ENCODE measurements at regions not wholly inside any gene's neighbourhood (a gene's known extent, or its start where the extent isn't known, plus 50 kb on each side); places are given as distances from the start of the nearest gene placed in this dataset.
"Not testable (repeated sequence)": the region's sequence is repeated elsewhere in the genome, so short reads cannot be mapped to it uniquely, and the experiment has no call there.

GRCh38 chr12:33054371-33054770 lies 157.8 kb upstream of the PKP2 start:
- DNase-seq (ENCODE audit: low read depth, low spot score), result no peak
- no peak overlapping the region for H3K4me3 ChIP-seq (ENCODE audit: low read length)

- no peak overlapping the region for H3K4me3 ChIP-seq (ENCODE audit: low read length)
- DNase-seq (ENCODE audit: low read depth, low spot score), result no peak
These were observed 155.8 kb upstream of the PKP2 start for GRCh38 chr12:33052141-33053051.

DNA sequence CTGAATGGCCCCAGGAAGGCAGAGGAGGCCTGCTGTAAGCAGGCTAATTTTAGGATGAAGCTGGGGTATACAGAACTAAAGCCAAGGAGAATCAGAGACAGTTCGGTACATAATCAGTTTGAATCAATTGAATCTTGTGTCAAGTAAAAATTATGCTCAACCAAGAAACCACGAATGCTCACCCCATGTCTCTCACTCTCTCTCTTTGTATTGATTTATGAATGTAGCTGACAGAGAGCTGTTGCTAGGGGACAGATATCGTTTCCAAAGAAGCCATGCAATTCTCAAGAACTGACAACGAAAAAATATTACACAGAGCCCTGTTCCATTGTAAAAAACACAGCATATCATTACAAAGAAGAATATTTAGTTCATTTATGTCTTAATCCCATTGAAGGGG lies 151.1 kb upstream of the PKP2 start:
- no peak for DNase-seq (ENCODE audit: low read depth, low spot score)
- H3K4me3 ChIP-seq (ENCODE audit: low read length), result no peak overlapping the region

GRCh38 chr12:33044447-33044846 lies 147.9 kb upstream of the PKP2 start:
- no peak for DNase-seq (ENCODE audit: low read depth, low spot score)
- no peak overlapping the region for H3K4me3 ChIP-seq (ENCODE audit: low read length)

- DNase-seq (ENCODE audit: low read depth, low spot score), result no peak
These were observed 145.0 kb upstream of the PKP2 start for GRCh38 chr12:33041562-33041961.

DNA sequence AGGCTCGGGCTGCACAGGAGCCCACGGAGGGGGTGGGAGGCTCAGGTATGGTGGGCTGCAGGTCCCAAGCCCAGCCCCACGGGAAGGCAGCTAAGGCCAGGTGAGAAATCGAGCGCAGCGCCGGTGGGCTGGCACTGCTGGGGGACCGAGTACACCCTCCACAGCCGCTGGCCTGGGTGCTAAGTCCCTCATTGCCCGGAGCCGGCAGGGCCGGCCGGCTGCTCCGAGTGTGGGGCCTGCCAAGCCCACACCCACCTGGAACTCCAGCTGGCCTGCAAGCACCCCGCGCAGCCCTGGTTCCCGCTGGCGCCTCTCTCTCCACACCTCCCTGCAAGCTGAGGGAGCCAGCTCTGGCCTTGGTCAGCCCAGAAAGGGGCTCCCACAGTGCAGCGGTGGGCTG lies 137.4 kb upstream of the PKP2 start:
- DNase-seq (ENCODE audit: low read depth, low spot score); H3K4me3 ChIP-seq (ENCODE audit: low read length): not testable (repeated sequence)

More at GRCh38 chr12:33041562-33041961, 145.0 kb upstream of the PKP2 start:
- H3K4me3 ChIP-seq (ENCODE audit: low read length), result no peak overlapping the region

- no peak overlapping the region for H3K4me3 ChIP-seq (ENCODE audit: low read length)
- no peak for DNase-seq (ENCODE audit: low read depth, low spot score)
These were observed 130.2 kb upstream of the PKP2 start for GRCh38 chr12:33026791-33027190.

- not testable (repeated sequence) for H3K4me3 ChIP-seq (ENCODE audit: low read length); DNase-seq (ENCODE audit: low read depth, low spot score)
These were observed 126.1 kb upstream of the PKP2 start for GRCh38 chr12:33022724-33023123.

DNA sequence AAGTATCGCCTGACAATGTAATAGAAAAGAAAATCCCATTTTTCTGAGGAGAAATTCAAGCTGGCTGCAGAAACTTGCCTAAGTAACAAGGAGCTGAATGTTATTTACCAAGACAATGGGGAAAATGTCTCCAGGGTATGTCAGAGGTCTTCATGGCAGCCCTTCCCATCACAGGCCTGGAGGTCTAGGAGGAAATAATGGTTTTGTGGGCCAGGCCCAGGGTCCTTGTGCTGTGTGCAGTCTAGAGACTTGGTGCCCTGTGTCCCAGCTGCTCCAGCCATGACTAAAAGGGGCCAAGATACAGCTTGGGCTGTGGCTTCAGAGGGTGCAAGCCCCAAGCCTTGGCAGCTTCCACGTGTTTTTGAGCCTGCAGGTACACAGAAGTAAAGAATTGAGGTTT lies 120.5 kb upstream of the PKP2 start:
- H3K4me3 ChIP-seq (ENCODE audit: low read length); DNase-seq (ENCODE audit: low read depth, low spot score): not testable (repeated sequence)

GRCh38 chr12:33012226-33012625 lies 115.6 kb upstream of the PKP2 start:
- H3K4me3 ChIP-seq (ENCODE audit: low read length), result no peak overlapping the region
- no peak for DNase-seq (ENCODE audit: low read depth, low spot score)

DNA sequence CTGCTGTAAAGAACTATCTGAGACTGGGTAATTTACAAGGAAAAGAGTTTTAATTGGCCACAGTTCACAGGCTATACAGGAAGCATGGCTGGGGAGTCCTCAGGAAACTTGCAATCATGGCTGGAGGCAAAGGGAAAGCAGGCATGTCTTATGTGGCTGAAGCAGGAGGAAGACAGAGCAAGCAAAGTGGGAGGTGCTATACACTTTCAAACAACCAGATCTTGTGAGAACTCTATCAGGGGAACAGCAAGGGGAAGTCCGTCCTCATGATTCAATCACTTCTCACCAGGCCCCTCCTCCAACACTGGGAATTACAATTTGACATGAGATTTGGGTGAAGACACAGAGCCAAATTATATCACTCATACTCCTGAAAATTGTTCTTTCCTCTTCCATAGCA lies 109.5 kb upstream of the PKP2 start:
- H3K4me3 ChIP-seq (ENCODE audit: low read length), result no peak overlapping the region
- no peak for DNase-seq (ENCODE audit: low read depth, low spot score)

DNA sequence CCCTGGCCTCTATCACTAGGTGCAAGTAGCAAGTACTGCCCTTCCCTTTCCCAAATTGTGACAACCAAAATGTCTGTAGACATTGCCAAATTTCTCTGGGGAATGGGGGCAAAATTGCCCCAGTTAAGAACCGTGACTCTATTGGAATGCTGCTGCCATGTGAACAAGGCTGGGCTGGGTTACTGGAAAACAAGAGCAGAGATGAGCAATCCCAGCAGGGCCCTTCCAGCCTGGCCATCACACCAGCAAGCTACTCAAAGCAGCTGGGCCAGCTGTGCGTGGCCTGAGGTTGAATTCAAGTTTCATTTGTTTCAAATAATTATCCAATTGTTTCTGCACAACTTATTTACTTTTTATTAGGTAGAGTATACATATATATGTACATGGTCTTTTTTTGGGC lies 103.4 kb upstream of the PKP2 start:
- no peak overlapping the region for H3K4me3 ChIP-seq (ENCODE audit: low read length)
- no peak for DNase-seq (ENCODE audit: low read depth, low spot score)

GRCh38 chr12:32997471-32997870 lies 100.9 kb upstream of the PKP2 start:
- no peak for DNase-seq (ENCODE audit: low read depth, low spot score)
- H3K4me3 ChIP-seq (ENCODE audit: low read length), result no peak overlapping the region

- DNase-seq (ENCODE audit: low read depth, low spot score), result no peak
- no peak overlapping the region for H3K4me3 ChIP-seq (ENCODE audit: low read length)
These were observed 99.0 kb upstream of the PKP2 start for GRCh38 chr12:32995623-32996022.

DNA sequence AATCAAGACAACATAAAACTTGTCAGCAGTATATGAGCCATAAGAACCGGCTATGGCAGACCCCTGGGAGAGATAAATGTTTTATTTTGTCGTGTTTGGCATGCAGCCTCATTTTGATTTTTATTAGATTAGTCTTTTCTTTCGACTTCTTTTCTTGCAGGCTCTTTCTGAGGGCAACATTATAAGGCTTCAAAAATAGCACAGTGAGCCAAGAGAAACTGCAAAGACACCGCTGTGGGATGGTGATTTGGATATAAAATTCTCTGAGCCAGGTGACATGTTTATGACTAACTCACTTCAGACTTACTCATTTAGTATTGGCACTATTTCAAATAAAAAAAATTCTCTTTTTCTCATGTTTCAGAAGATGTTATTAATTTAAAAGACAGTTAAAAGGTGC lies 96.8 kb upstream of the PKP2 start:
- H3K4me3 ChIP-seq (ENCODE audit: low read length), result no peak overlapping the region
- DNase-seq (ENCODE audit: low read depth, low spot score), result no peak

DNA sequence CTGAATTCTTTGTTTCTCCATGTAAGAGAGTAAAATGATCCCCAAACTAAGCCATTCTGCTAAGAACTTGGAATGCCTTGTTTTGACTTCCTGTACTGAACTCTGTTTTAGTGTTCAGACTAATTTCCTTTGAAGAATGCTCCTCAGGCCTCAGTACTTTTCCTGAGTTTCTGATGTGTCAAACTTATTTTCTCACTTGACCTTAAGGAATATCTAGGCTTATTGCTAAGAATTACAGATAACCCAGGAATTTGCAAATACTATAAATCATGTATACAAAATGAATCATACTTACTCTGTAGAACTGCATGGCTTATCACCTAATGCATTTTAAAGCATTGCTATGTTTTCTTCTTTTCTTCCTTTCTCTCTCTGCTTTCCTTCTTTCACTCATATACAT lies 93.1 kb upstream of the PKP2 start:
- no peak for DNase-seq (ENCODE audit: low read depth, low spot score)
- H3K4me3 ChIP-seq (ENCODE audit: low read length), result no peak overlapping the region

GRCh38 chr12:32988982-32989381 lies 92.4 kb upstream of the PKP2 start:
- DNase-seq (ENCODE audit: low read depth, low spot score), result no peak

GRCh38 chr12:32987512-32987911 lies 90.9 kb upstream of the PKP2 start:
- no peak overlapping the region for H3K4me3 ChIP-seq (ENCODE audit: low read length)
- no peak for DNase-seq (ENCODE audit: low read depth, low spot score)

More at GRCh38 chr12:32988982-32989381, 92.4 kb upstream of the PKP2 start:
- H3K4me3 ChIP-seq (ENCODE audit: low read length), result no peak overlapping the region

DNA sequence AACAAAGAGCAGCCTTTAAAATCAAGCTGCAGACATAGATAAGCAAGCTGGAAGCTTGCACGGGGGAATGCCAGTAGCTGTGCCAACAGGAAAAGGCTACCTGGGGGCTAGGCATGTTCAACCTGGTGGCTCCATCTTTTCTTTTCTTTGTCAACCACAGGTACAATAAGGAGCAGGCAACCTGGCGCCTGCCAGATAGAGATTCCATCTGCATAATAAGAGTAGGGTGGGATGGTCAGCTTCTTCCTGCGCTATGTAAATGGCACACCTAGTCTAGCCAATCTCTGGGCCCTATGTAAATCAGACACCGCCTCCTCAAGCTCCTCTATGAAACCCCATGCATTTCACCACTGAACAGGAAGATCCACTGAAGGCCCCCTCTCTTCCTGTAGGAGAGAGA lies 87.4 kb upstream of the PKP2 start:
- peak; percentile 48 for DNase-seq (ENCODE audit: low read depth, low spot score)
- H3K4me3 ChIP-seq (ENCODE audit: low read length), result no peak overlapping the region

DNA sequence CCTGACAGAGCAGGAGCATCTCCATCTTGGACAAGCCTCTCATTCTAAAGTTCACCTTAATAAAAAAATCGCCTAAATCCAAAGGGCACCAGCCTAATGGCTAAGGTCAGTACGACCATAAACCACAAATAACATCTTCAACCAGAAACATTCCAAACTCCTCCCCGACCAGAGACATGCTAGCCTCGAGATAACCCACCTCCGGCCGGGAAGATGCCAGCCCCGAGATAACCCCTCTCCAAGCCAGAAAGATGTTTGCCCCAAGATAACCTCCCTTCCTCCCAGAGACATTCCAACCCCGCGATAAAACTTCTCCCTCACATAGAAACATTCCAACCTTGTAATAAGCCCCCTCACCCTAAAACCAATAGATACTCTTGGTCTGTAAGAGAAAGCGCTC lies 86.8 kb upstream of the PKP2 start:
- no peak for DNase-seq (ENCODE audit: low read depth, low spot score)
- no peak overlapping the region for H3K4me3 ChIP-seq (ENCODE audit: low read length)

GRCh38 chr12:32981139-32981538 lies 84.6 kb upstream of the PKP2 start:
- no peak overlapping the region for H3K4me3 ChIP-seq (ENCODE audit: low read length)
- DNase-seq (ENCODE audit: low read depth, low spot score), result no peak

Data from Jurkat, Clone E6-1 (cell line).